ENCODE measurements at regions not wholly inside any gene's neighbourhood (a gene's known extent, or its start where the extent isn't known, plus 50 kb on each side); places are given as distances from the start of the nearest gene placed in this dataset.
"Not testable (repeated sequence)": the region's sequence is repeated elsewhere in the genome, so short reads cannot be mapped to it uniquely, and the experiment has no call there.

GRCh38 chr3:101950985-101951733, 101.8 kb downstream of the NFKBIZ start:
- DNase-seq, result no peak

GRCh38 chr3:101954361-101954760, 105.0 kb downstream of the NFKBIZ start:
- no peak for DNase-seq

GRCh38 chr3:101954936-101955335, 105.6 kb downstream of the NFKBIZ start:
- DNase-seq, result no peak

GRCh38 chr3:101962055-101962454, 112.7 kb downstream of the NFKBIZ start:
- DNase-seq, result no peak

- peak in 1 of 2 donors; percentile 9 for DNase-seq
Observed at GRCh38 chr3:101963902-101964362, 114.6 kb downstream of the NFKBIZ start.

GRCh38 chr3:101964861-101965260, 115.5 kb downstream of the NFKBIZ start:
- no peak for DNase-seq

- DNase-seq, result peak in 1 of 2 donors; percentile 62
Observed at GRCh38 chr3:101966226-101966625, 116.9 kb downstream of the NFKBIZ start.

- no peak for DNase-seq
Observed at GRCh38 chr3:101970212-101970611, 120.9 kb downstream of the NFKBIZ start.

- no peak for DNase-seq
Observed at GRCh38 chr3:101970905-101971304, 121.6 kb downstream of the NFKBIZ start.

- DNase-seq, result no peak
Observed at GRCh38 chr3:101972430-101973162, 123.3 kb downstream of the NFKBIZ start.

- no peak for DNase-seq
Observed at GRCh38 chr3:101973163-101973505, 123.8 kb downstream of the NFKBIZ start.

GRCh38 chr3:101975415-101975814, 126.1 kb downstream of the NFKBIZ start:
- not testable (repeated sequence) for DNase-seq

GRCh38 chr3:101976473-101976872, 127.2 kb downstream of the NFKBIZ start:
- DNase-seq, result no peak

GRCh38 chr3:101978348-101978747, 129.0 kb downstream of the NFKBIZ start:
- no peak for DNase-seq

GRCh38 chr3:101979033-101979432, 129.7 kb downstream of the NFKBIZ start:
- no peak for DNase-seq

- DNase-seq, result no peak
Observed at GRCh38 chr3:101984356-101984755, 135.0 kb downstream of the NFKBIZ start.

- no peak for DNase-seq
Observed at GRCh38 chr3:101988596-101988995, 139.3 kb downstream of the NFKBIZ start.

- DNase-seq, result peak in 1 of 2 donors; percentile 2
Observed at GRCh38 chr3:101989578-101990200, 140.4 kb downstream of the NFKBIZ start.

- no peak for DNase-seq
Observed at GRCh38 chr3:101992863-101993262, 143.5 kb downstream of the NFKBIZ start.

GRCh38 chr3:101994386-101994785, 145.1 kb downstream of the NFKBIZ start:
- no peak for DNase-seq

- DNase-seq, result peak in 1 of 2 donors; percentile 44
Observed at GRCh38 chr3:101995371-101996046, 146.2 kb downstream of the NFKBIZ start.

GRCh38 chr3:101996832-101997231, 147.5 kb downstream of the NFKBIZ start:
- DNase-seq, result no peak

- no peak for DNase-seq
Observed at GRCh38 chr3:101998256-101998926, 149.1 kb downstream of the NFKBIZ start.

Measured in bone marrow (tissue), 2 donors.